Endothelial cell (in vitro differentiated cells): ENCODE measurements at regions not wholly inside any gene's neighbourhood (a gene's known extent, or its start where the extent isn't known, plus 50 kb on each side); places are given as distances from the start of the nearest gene placed in this dataset.
A peak's percentile ranks its signal among the peaks of the same experiment; 100 is the strongest.

Experiments used
- DNase-seq: peaks from one replicate; pipeline ENCODE4 v3.0.0; 2021; ENCODE audit warnings: low spot score
- H3K27ac Mint-ChIP-seq: one replicate; pipeline ENCODE4 v1.8.0; 2021; ENCODE audit warnings: mixed read lengths, inconsistent platforms; ENCODE audit not compliant: unreplicated experiment
- H3K27me3 Mint-ChIP-seq: one replicate; pipeline ENCODE4 v1.8.0; 2021; ENCODE audit warnings: mild to moderate bottlenecking, moderate library complexity, mixed read lengths, inconsistent platforms; ENCODE audit not compliant: unreplicated experiment
- H3K36me3 Mint-ChIP-seq: one replicate; pipeline ENCODE4 v1.8.0; 2021; ENCODE audit warnings: mild to moderate bottlenecking, low read depth, mixed read lengths, inconsistent platforms; ENCODE audit not compliant: unreplicated experiment
- H3K4me1 Mint-ChIP-seq: one replicate; pipeline ENCODE4 v1.8.0; 2021; ENCODE audit warnings: mild to moderate bottlenecking, mixed read lengths, inconsistent platforms; ENCODE audit not compliant: unreplicated experiment
- H3K4me3 Mint-ChIP-seq: one replicate; pipeline ENCODE4 v1.8.0; 2021; ENCODE audit warnings: mild to moderate bottlenecking, mixed read lengths, inconsistent platforms; ENCODE audit not compliant: unreplicated experiment
- H3K9me3 Mint-ChIP-seq: one replicate; pipeline ENCODE4 v1.8.0; 2021; ENCODE audit warnings: mixed read lengths, inconsistent platforms; ENCODE audit not compliant: unreplicated experiment
- CTCF ChIP-seq: fragments of 200-600 bp; sonication (generic); IDR thresholded peaks from one replicate; pipeline ENCODE4 v1.5.0; 2021; ENCODE audit warnings: antibody characterized with exemption; ENCODE audit not compliant: unreplicated experiment

- Mint-ChIP-seq H3K4me1 (no peaks in the 10 kb centered on the region), H3K4me3 (no peak overlapping the region), H3K36me3 (no peaks in the 10 kb centered on the region), H3K9me3 (no peaks in the 10 kb centered on the region), H3K27me3 (no peaks in the 10 kb centered on the region), H3K27ac (no peak overlapping the region)
- TF ChIP-seq CTCF = no peak
- DNase-seq = no peak
Observed at GRCh38 chr1:103469801-103470200, 55.7 kb upstream of the RNPC3 start.

GRCh38 chr1:103467100-103467499 lies 58.4 kb upstream of the RNPC3 start:
- no peaks in the 10 kb centered on the region for H3K27me3 Mint-ChIP-seq
- no peaks in the 10 kb centered on the region for H3K4me1 Mint-ChIP-seq
- H3K36me3 Mint-ChIP-seq = no peaks in the 10 kb centered on the region
- no peak overlapping the region for H3K27ac Mint-ChIP-seq
- no peak for TF ChIP-seq CTCF
- DNase-seq = no peak
- no peaks in the 10 kb centered on the region for H3K9me3 Mint-ChIP-seq
- no peak overlapping the region for H3K4me3 Mint-ChIP-seq

GRCh38 chr1:103461161-103462105 lies 64.1 kb upstream of the RNPC3 start:
- Mint-ChIP-seq H3K4me3 (no peak overlapping the region), H3K27ac (no peak overlapping the region), H3K27me3 (no peaks in the 10 kb centered on the region), H3K9me3 (no peaks in the 10 kb centered on the region), H3K4me1 (peaks cover 5% of the 10 kb centered on the region), H3K36me3 (no peaks in the 10 kb centered on the region)
- DNase-seq = no peak
- peak; percentile 64 for TF ChIP-seq CTCF

GRCh38 chr1:103460511-103460910 lies 65.0 kb upstream of the RNPC3 start:
- DNase-seq = no peak
- Mint-ChIP-seq H3K27ac (no peak overlapping the region), H3K4me3 (no peak overlapping the region), H3K9me3 (no peaks in the 10 kb centered on the region), H3K36me3 (no peaks in the 10 kb centered on the region), H3K4me1 (peaks cover 5% of the 10 kb centered on the region), H3K27me3 (no peaks in the 10 kb centered on the region)
- no peak for TF ChIP-seq CTCF

- Mint-ChIP-seq H3K27me3 (no peaks in the 10 kb centered on the region), H3K4me1 (peaks cover 5% of the 10 kb centered on the region), H3K27ac (no peak overlapping the region), H3K36me3 (no peaks in the 10 kb centered on the region), H3K9me3 (no peaks in the 10 kb centered on the region), H3K4me3 (no peak overlapping the region)
- no peak for DNase-seq
- no peak for TF ChIP-seq CTCF
Observed at GRCh38 chr1:103459346-103459745, 66.2 kb upstream of the RNPC3 start.
